Endothelial cell (in vitro differentiated cells): ENCODE measurements at regions not wholly inside any gene's neighbourhood (a gene's known extent, or its start where the extent isn't known, plus 50 kb on each side); places are given as distances from the start of the nearest gene placed in this dataset.

Experiments used
- DNase-seq: peaks from one replicate; pipeline ENCODE4 v3.0.0; 2021; ENCODE audit warnings: low spot score
- H3K27ac Mint-ChIP-seq: one replicate; pipeline ENCODE4 v1.8.0; 2021; ENCODE audit warnings: mixed read lengths, inconsistent platforms; ENCODE audit not compliant: unreplicated experiment
- H3K27me3 Mint-ChIP-seq: one replicate; pipeline ENCODE4 v1.8.0; 2021; ENCODE audit warnings: mild to moderate bottlenecking, moderate library complexity, mixed read lengths, inconsistent platforms; ENCODE audit not compliant: unreplicated experiment
- H3K36me3 Mint-ChIP-seq: one replicate; pipeline ENCODE4 v1.8.0; 2021; ENCODE audit warnings: mild to moderate bottlenecking, low read depth, mixed read lengths, inconsistent platforms; ENCODE audit not compliant: unreplicated experiment
- H3K4me1 Mint-ChIP-seq: one replicate; pipeline ENCODE4 v1.8.0; 2021; ENCODE audit warnings: mild to moderate bottlenecking, mixed read lengths, inconsistent platforms; ENCODE audit not compliant: unreplicated experiment
- H3K4me3 Mint-ChIP-seq: one replicate; pipeline ENCODE4 v1.8.0; 2021; ENCODE audit warnings: mild to moderate bottlenecking, mixed read lengths, inconsistent platforms; ENCODE audit not compliant: unreplicated experiment
- H3K9me3 Mint-ChIP-seq: one replicate; pipeline ENCODE4 v1.8.0; 2021; ENCODE audit warnings: mixed read lengths, inconsistent platforms; ENCODE audit not compliant: unreplicated experiment
- TF ChIP-seq, protein P1 (sequence below): fragments of 200-600 bp; sonication (generic); IDR thresholded peaks from one replicate; pipeline ENCODE4 v1.5.0; 2021; ENCODE audit warnings: antibody characterized with exemption; ENCODE audit not compliant: unreplicated experiment

DNA sequence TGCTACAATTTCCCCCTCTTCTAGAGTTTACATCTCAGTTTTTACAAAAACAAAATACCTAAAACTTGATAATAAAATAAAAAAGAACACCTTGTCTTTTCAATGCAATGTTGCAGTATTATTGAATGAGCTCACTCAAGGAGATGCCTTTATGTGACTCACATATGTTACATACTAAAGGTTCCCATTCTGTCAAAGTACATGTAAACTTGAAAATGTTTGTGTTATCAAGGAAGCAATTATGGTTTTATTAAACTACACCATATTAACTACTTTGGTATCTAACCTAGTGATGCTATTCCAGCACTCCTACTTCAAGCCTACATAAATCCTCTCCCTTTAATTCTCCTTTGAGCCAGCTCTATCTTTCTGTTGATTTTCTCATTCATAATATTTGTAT, 658.3 kb downstream of the PTPRC start:
- Mint-ChIP-seq H3K36me3 (no peaks in the 10 kb centered on the region), H3K4me1 (peaks cover 4% of the 10 kb centered on the region), H3K9me3 (no peaks in the 10 kb centered on the region), H3K27me3 (no peaks in the 10 kb centered on the region), H3K27ac (no peak overlapping the region), H3K4me3 (no peak overlapping the region)
- DNase-seq, result no peak
- TF ChIP-seq, protein P1, sequence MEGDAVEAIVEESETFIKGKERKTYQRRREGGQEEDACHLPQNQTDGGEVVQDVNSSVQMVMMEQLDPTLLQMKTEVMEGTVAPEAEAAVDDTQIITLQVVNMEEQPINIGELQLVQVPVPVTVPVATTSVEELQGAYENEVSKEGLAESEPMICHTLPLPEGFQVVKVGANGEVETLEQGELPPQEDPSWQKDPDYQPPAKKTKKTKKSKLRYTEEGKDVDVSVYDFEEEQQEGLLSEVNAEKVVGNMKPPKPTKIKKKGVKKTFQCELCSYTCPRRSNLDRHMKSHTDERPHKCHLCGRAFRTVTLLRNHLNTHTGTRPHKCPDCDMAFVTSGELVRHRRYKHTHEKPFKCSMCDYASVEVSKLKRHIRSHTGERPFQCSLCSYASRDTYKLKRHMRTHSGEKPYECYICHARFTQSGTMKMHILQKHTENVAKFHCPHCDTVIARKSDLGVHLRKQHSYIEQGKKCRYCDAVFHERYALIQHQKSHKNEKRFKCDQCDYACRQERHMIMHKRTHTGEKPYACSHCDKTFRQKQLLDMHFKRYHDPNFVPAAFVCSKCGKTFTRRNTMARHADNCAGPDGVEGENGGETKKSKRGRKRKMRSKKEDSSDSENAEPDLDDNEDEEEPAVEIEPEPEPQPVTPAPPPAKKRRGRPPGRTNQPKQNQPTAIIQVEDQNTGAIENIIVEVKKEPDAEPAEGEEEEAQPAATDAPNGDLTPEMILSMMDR, result no peak

DNA sequence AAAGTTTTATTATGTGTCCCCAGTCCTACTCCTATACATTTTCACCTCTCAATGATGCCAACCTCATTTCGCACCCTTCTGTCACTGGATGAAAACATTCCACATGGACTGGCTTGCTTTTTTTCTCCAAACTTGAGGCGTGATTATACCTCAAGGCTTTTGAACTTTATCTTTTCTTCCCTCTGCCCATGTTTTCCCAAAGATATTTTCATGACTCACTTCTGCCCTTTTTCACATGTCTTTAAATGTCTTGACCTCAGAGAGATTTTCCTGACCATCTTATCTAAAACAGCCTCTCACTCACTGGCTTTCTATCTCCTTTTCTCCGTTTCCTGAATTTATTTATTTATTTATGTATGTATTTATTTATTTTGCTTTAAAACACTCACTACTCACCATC, 659.0 kb downstream of the PTPRC start:
- TF ChIP-seq, protein P1, result no peak
- no peaks in the 10 kb centered on the region for H3K36me3 Mint-ChIP-seq
- H3K4me1 Mint-ChIP-seq, result peaks cover 4% of the 10 kb centered on the region
- H3K4me3 Mint-ChIP-seq, result no peak overlapping the region
- no peaks in the 10 kb centered on the region for H3K27me3 Mint-ChIP-seq
- H3K9me3 Mint-ChIP-seq, result no peaks in the 10 kb centered on the region
- H3K27ac Mint-ChIP-seq, result no peak overlapping the region
- no peak for DNase-seq

DNA sequence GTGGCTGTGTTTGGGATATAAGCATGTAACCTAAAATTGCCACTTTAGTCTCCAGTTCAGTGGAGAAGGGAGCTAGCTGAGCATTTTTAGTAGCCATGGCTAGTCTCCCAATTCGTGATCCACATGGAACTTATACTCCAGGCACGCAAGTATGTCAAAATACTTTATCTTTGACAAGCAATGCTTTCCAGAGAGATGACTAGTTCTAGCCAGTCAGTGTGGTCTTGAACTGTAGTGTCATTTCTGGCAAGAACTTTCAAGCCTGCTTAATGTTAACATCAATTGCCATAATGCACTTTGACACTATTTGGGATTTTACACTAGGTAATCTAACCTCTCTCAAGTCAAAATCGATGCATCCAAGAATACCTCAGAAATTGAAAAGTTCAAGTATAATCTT, 660.0 kb downstream of the PTPRC start:
- no peak for DNase-seq
- Mint-ChIP-seq H3K9me3 (no peaks in the 10 kb centered on the region), H3K27ac (no peak overlapping the region)

DNA sequence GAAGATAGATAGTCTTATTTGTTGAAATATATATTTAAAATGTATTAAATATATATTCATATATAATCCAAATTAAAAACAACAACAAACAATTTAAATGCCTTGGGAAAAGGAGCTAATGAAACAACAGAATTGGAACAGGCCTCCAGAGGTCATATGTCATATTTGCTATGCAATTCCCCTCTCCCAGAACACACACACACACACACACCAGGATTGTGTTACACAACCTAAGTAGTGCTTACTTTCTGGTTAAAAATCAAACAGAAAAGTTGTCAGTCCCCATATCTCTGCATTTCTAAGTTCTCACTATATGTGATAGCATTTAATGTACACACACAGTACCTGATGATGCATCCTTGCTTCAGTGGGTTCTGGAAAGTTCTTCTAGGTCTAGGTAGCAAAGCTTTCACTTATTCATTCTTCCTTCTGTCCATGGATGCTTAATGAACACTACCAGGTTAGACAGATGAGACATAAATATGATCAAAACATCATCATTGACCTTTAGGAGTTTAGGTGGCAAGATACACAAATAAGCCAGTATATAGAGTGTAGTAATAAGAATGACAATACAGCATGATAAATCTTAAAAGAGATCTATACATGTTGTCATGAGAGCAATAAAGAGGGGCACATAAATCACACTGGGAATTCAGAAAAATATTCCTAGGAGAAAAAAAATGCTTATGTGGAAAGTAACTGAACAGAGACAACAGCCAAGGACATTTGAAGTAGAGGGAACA, 662.8 kb downstream of the PTPRC start:
- TF ChIP-seq, protein P1, result no peak
- no peaks in the 10 kb centered on the region for H3K36me3 Mint-ChIP-seq
- no peaks in the 10 kb centered on the region for H3K27me3 Mint-ChIP-seq
- H3K4me1 Mint-ChIP-seq, result no peaks in the 10 kb centered on the region
- no peak for DNase-seq
- no peaks in the 10 kb centered on the region for H3K9me3 Mint-ChIP-seq
- no peak overlapping the region for H3K27ac Mint-ChIP-seq
- H3K4me3 Mint-ChIP-seq, result no peak overlapping the region

More for the DNA sequence above, 660.0 kb downstream of the PTPRC start:
- TF ChIP-seq, protein P1, result no peak
- peaks cover 4% of the 10 kb centered on the region for H3K4me1 Mint-ChIP-seq
- no peak overlapping the region for H3K4me3 Mint-ChIP-seq
- H3K36me3 Mint-ChIP-seq, result no peaks in the 10 kb centered on the region
- H3K27me3 Mint-ChIP-seq, result no peaks in the 10 kb centered on the region

DNA sequence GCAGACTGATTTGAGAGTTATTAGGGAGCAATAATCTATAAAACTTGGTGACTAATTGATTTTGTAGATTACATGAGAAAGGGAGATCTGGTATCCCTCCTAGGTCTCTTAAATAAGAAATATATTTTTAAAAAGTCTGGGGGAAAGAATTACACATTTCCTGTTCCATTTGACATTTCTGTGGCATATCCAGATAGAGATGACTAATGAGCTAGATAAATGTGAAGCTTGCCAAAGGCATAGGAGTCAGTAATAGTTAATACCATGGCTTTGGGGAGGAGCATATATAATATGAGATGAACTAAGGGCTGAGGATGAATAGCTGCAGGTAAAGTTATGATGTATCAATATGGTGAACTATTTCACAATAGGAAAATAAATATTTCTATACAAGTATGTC, 663.7 kb downstream of the PTPRC start:
- TF ChIP-seq, protein P1, result no peak
- Mint-ChIP-seq H3K9me3 (no peaks in the 10 kb centered on the region), H3K4me1 (no peaks in the 10 kb centered on the region), H3K27ac (no peak overlapping the region), H3K4me3 (no peak overlapping the region), H3K36me3 (no peaks in the 10 kb centered on the region), H3K27me3 (no peaks in the 10 kb centered on the region)
- DNase-seq, result no peak
